HEK293 (cell line): ENCODE measurements at regions not wholly inside any gene's neighbourhood (a gene's known extent, or its start where the extent isn't known, plus 50 kb on each side); places are given as distances from the start of the nearest gene placed in this dataset.

Experiments used
- CTCF ChIA-PET: fragments of 350-600 bp; formaldehyde crosslinking; extraction: SDS; loops from one replicate; lab custom pipeline; 2021; ENCODE audit warnings: antibody characterized with exemption; lab: Yijun Ruan, JAX
- POLR2A ChIA-PET: fragments of 300-600 bp; formaldehyde crosslinking; extraction: SDS; loops from one replicate; lab custom pipeline; 2020; ENCODE audit warnings: antibody characterized with exemption, inconsistent platforms; lab: Yijun Ruan, JAX
- H3K27ac ChIP-seq: fragments of 200-500 bp; sonication (Bioruptor generic); 2 replicates; pipeline ENCODE4 v1.5.1; 2014; ENCODE audit warnings: low read depth, low read length, control low read depth, inconsistent platforms; ENCODE audit errors: extremely low read depth
- H3K36me3 ChIP-seq, 2 experiments: fragments of 200-500 bp in 1 of 2; sonication (Bioruptor generic) in 1 of 2; 1 replicate in 1 of 2; 2 replicates in 1 of 2; pipeline ENCODE4 v1.5.1; 2014 to 2017; ENCODE audit warnings: inconsistent platforms in 2 of 2, low read length in 2 of 2; ENCODE audit not compliant: control insufficient read depth in 2 of 2, insufficient read depth in 1 of 2
- H3K4me1 ChIP-seq: fragments of 200-500 bp; sonication (Bioruptor generic); 2 replicates; pipeline ENCODE4 v1.5.1; 2014; ENCODE audit warnings: mild to moderate bottlenecking, low read length, inconsistent platforms; ENCODE audit not compliant: control insufficient read depth, insufficient read depth
- H3K4me3 ChIP-seq: 2 replicates; pipeline ENCODE4 v1.5.1; 2011; ENCODE audit warnings: low read depth, mild to moderate bottlenecking, control low read depth, low read length, moderate library complexity
- H3K9me3 ChIP-seq: fragments of 200-500 bp; sonication (Bioruptor generic); 2 replicates; pipeline ENCODE4 v1.5.1; 2014; ENCODE audit warnings: low read depth, low read length, inconsistent platforms; ENCODE audit not compliant: control insufficient read depth, insufficient read depth
- GLI4 ChIP-seq: fragments of 450-650 bp; formaldehyde crosslinking; IDR thresholded peaks from 2 replicates; pipeline ENCODE4 v1.5.1; 2016; ENCODE audit warnings: missing biosample characterization, missing genetic modification characterization
- KLF10 ChIP-seq: fragments of 450-650 bp; IDR thresholded peaks from 2 replicates; pipeline ENCODE4 v1.5.1; 2018; ENCODE audit warnings: missing biosample characterization, mild to moderate bottlenecking, missing genetic modification characterization
- KLF16 ChIP-seq: fragments of 450-650 bp; formaldehyde crosslinking; IDR thresholded peaks from 2 replicates; pipeline ENCODE4 v1.5.1; 2017; ENCODE audit warnings: missing biosample characterization, missing genetic modification characterization
- KLF9 ChIP-seq: fragments of 450-650 bp; formaldehyde crosslinking; IDR thresholded peaks from 2 replicates; pipeline ENCODE4 v1.5.1; 2016; ENCODE audit warnings: missing biosample characterization, missing genetic modification characterization, low read depth
- MEIS1 ChIP-seq: sonication (generic); formaldehyde crosslinking; IDR thresholded peaks from 2 replicates; pipeline ENCODE4 v1.8.1; 2022; ENCODE audit warnings: missing genetic modification reagents, mild to moderate bottlenecking, borderline replicate concordance
- OSR2 ChIP-seq: fragments of 450-650 bp; formaldehyde crosslinking; IDR thresholded peaks from 2 replicates; pipeline ENCODE4 v1.5.1; 2016; ENCODE audit warnings: missing biosample characterization, missing genetic modification characterization
- PRDM1 ChIP-seq: fragments of 450-650 bp; formaldehyde crosslinking; IDR thresholded peaks from 2 replicates; pipeline ENCODE4; 2016; ENCODE audit warnings: missing biosample characterization, missing genetic modification characterization
- SALL2 ChIP-seq: fragments of 450-650 bp; formaldehyde crosslinking; IDR thresholded peaks from 2 replicates; pipeline ENCODE4 v1.5.0; 2017; ENCODE audit warnings: missing biosample characterization, mild to moderate bottlenecking, missing genetic modification characterization, borderline replicate concordance
- SCRT1 ChIP-seq: fragments of 450-650 bp; formaldehyde crosslinking; IDR thresholded peaks from 2 replicates; pipeline ENCODE4 v1.5.1; 2016; ENCODE audit warnings: missing biosample characterization, missing genetic modification characterization, borderline replicate concordance
- SETDB1 ChIP-seq: IDR thresholded peaks from one replicate; pipeline ENCODE4 v1.6.1; 2017; ENCODE audit warnings: mild to moderate bottlenecking, low read length, moderate library complexity, mixed read lengths; ENCODE audit not compliant: insufficient read length
- WT1 ChIP-seq: fragments of 450-650 bp; formaldehyde crosslinking; IDR thresholded peaks from 2 replicates; pipeline ENCODE4 v1.5.1; 2016; ENCODE audit warnings: missing biosample characterization, missing genetic modification characterization
- ZFP41 ChIP-seq: fragments of 450-650 bp; formaldehyde crosslinking; IDR thresholded peaks from 2 replicates; pipeline ENCODE4 v1.5.1; 2016; ENCODE audit warnings: missing biosample characterization, missing genetic modification characterization, borderline replicate concordance
- ZNF10 ChIP-seq: fragments of 450-650 bp; formaldehyde crosslinking; IDR thresholded peaks from 2 replicates; pipeline ENCODE4 v1.5.1; 2017; ENCODE audit warnings: missing biosample characterization, missing genetic modification characterization
- ZNF174 ChIP-seq: fragments of 450-650 bp; formaldehyde crosslinking; IDR thresholded peaks from 2 replicates; pipeline ENCODE4 v1.5.0; 2017; ENCODE audit warnings: missing biosample characterization, mild to moderate bottlenecking, missing genetic modification characterization
- ZNF24 ChIP-seq: fragments of 450-650 bp; formaldehyde crosslinking; IDR thresholded peaks from 2 replicates; pipeline ENCODE4 v1.5.1; 2016; ENCODE audit warnings: missing biosample characterization, missing genetic modification characterization
- ZNF292 ChIP-seq: fragments of 450-650 bp; formaldehyde crosslinking; IDR thresholded peaks from 2 replicates; pipeline ENCODE4 v1.5.1; 2016; ENCODE audit warnings: low read depth, missing biosample characterization, missing genetic modification characterization, borderline replicate concordance
- ZNF366 ChIP-seq: fragments of 450-650 bp; formaldehyde crosslinking; conservative IDR thresholded peaks from 2 replicates; pipeline ENCODE4 v1.5.1; 2016; ENCODE audit warnings: missing biosample characterization, missing genetic modification characterization
- ZNF426 ChIP-seq: fragments of 450-650 bp; formaldehyde crosslinking; IDR thresholded peaks from 2 replicates; pipeline ENCODE4 v1.5.1; 2017; ENCODE audit warnings: missing biosample characterization, missing genetic modification characterization, mild to moderate bottlenecking, inconsistent platforms, moderate library complexity
- ZNF433 ChIP-seq: fragments of 450-650 bp; formaldehyde crosslinking; IDR thresholded peaks from 2 replicates; pipeline ENCODE4 v1.5.1; 2016; ENCODE audit warnings: missing biosample characterization, missing genetic modification characterization, low read depth
- ZNF544 ChIP-seq: fragments of 450-650 bp; formaldehyde crosslinking; IDR thresholded peaks from 2 replicates; pipeline ENCODE4 v1.5.0; 2017; ENCODE audit warnings: missing biosample characterization, missing genetic modification characterization
- TF ChIP-seq, protein P1 (sequence below): fragments of 450-650 bp; formaldehyde crosslinking; IDR thresholded peaks from 2 replicates; pipeline ENCODE4 v1.5.1; 2017; ENCODE audit warnings: missing biosample characterization, missing genetic modification characterization
- TF ChIP-seq, protein P2 (sequence below): fragments of 450-650 bp; formaldehyde crosslinking; IDR thresholded peaks from 2 replicates; pipeline ENCODE4 v1.5.1; 2016; ENCODE audit warnings: missing biosample characterization, missing genetic modification characterization, borderline replicate concordance
- TF ChIP-seq, protein P3 (sequence below): fragments of 450-650 bp; formaldehyde crosslinking; IDR thresholded peaks from 2 replicates; pipeline ENCODE4 v1.5.1; 2016; ENCODE audit warnings: missing biosample characterization, missing genetic modification characterization
- TF ChIP-seq, protein P4 (sequence below): fragments of 450-650 bp; formaldehyde crosslinking; IDR thresholded peaks from 2 replicates; pipeline ENCODE4 v1.5.1; 2016; ENCODE audit warnings: missing biosample characterization, missing genetic modification characterization
- TF ChIP-seq, protein P5 (sequence below): fragments of 450-650 bp; formaldehyde crosslinking; IDR thresholded peaks from 2 replicates; pipeline ENCODE4 v1.5.1; 2016; ENCODE audit warnings: missing biosample characterization, missing genetic modification characterization

DNA sequence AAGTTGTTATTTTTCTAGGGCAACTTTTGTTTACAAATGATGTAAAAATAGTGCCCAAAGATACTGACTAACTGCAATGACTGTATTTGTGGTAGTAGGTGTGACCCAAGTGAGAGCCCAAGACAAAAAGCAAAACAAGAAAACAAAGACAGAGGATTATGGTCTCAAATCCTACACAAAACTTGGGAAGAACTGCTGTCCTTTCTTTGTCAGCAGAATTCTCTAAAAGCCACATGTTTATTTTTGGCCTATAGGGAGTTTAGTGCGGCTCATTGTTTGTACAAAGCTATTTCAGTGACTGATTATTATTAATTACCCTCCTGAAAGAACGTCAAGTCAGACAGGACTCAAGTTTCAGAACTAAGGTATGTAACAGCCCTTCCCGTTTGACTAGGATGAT is 509.2 kb upstream of the SLC35B3 start (continued):
- TF ChIP-seq SALL2 (tag by site-specific recombination) (no peak), KLF10 (tag by site-specific recombination) (no peak), ZFP41 (tag by site-specific recombination) (no peak), OSR2 (no peak), KLF16 (tag by site-specific recombination) (no peak), ZNF544 (no peak), WT1 (tag by site-specific recombination) (peak; percentile 43; the same call in 1 of the 2 replicates), ZNF426 (tag by site-specific recombination) (no peak), ZNF433 (tag by site-specific recombination) (no peak), KLF9 (tag by site-specific recombination) (no peak), MEIS1 (CRISPR knock-in tag) (peak; percentile 82; the same call in 1 of the 2 replicates), ZNF366 (tag by site-specific recombination) (peak; percentile 26; the same call in 1 of the 2 replicates)
- TF ChIP-seq, protein P1, sequence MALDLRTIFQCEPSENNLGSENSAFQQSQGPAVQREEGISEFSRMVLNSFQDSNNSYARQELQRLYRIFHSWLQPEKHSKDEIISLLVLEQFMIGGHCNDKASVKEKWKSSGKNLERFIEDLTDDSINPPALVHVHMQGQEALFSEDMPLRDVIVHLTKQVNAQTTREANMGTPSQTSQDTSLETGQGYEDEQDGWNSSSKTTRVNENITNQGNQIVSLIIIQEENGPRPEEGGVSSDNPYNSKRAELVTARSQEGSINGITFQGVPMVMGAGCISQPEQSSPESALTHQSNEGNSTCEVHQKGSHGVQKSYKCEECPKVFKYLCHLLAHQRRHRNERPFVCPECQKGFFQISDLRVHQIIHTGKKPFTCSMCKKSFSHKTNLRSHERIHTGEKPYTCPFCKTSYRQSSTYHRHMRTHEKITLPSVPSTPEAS (tag by site-specific recombination), result no peak
- TF ChIP-seq, protein P2, sequence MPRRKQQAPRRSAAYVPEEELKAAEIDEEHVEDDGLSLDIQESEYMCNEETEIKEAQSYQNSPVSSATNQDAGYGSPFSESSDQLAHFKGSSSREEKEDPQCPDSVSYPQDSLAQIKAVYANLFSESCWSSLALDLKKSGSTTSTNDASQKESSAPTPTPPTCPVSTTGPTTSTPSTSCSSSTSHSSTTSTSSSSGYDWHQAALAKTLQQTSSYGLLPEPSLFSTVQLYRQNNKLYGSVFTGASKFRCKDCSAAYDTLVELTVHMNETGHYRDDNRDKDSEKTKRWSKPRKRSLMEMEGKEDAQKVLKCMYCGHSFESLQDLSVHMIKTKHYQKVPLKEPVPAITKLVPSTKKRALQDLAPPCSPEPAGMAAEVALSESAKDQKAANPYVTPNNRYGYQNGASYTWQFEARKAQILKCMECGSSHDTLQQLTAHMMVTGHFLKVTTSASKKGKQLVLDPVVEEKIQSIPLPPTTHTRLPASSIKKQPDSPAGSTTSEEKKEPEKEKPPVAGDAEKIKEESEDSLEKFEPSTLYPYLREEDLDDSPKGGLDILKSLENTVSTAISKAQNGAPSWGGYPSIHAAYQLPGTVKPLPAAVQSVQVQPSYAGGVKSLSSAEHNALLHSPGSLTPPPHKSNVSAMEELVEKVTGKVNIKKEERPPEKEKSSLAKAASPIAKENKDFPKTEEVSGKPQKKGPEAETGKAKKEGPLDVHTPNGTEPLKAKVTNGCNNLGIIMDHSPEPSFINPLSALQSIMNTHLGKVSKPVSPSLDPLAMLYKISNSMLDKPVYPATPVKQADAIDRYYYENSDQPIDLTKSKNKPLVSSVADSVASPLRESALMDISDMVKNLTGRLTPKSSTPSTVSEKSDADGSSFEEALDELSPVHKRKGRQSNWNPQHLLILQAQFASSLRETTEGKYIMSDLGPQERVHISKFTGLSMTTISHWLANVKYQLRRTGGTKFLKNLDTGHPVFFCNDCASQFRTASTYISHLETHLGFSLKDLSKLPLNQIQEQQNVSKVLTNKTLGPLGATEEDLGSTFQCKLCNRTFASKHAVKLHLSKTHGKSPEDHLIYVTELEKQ (tag by site-specific recombination), result no peak
- TF ChIP-seq, protein P3, sequence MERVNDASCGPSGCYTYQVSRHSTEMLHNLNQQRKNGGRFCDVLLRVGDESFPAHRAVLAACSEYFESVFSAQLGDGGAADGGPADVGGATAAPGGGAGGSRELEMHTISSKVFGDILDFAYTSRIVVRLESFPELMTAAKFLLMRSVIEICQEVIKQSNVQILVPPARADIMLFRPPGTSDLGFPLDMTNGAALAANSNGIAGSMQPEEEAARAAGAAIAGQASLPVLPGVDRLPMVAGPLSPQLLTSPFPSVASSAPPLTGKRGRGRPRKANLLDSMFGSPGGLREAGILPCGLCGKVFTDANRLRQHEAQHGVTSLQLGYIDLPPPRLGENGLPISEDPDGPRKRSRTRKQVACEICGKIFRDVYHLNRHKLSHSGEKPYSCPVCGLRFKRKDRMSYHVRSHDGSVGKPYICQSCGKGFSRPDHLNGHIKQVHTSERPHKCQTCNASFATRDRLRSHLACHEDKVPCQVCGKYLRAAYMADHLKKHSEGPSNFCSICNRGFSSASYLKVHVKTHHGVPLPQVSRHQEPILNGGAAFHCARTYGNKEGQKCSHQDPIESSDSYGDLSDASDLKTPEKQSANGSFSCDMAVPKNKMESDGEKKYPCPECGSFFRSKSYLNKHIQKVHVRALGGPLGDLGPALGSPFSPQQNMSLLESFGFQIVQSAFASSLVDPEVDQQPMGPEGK (tag by site-specific recombination), result no peak

DNA sequence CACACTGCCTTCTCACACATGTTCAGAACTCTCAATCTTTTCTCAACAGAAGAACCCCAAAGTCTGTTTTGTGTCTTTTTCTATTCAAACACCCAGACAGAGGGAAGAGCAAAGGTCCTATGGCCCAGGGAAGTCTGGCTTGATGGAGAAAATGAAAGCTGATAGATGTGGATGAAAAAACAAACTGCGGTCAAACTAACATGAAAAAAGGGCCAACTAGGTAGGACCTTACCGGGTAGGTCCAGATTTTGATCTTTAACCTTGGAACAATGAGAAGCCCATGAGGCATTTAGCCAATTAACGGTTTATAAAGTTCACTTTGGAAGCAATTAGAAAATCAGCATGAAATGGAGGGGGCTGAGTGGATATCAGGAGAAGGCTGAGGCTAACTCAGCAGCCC is 507.7 kb upstream of the SLC35B3 start:
- ChIA-PET CTCF (interaction anchor here (1.2 to 1.6 kb wide), 2 partner anchors 10 to 1486 kb away, joined by 3 to 4 read pairs; no protein-coding TSS in a partner anchor), POLR2A (no interaction called here)
- peaks cover 27% of the 10 kb centered on the region for H3K4me1 ChIP-seq
- no peaks in the 10 kb centered on the region for H3K9me3 ChIP-seq
- no peak overlapping the region for H3K4me3 ChIP-seq
- H3K36me3 ChIP-seq, result no peaks in the 10 kb centered on the region
- no peak overlapping the region for H3K27ac ChIP-seq
- TF ChIP-seq ZNF174 (tag by site-specific recombination) (no peak), GLI4 (no peak), ZNF10 (tag by site-specific recombination) (no peak), SCRT1 (tag by site-specific recombination) (no peak), ZNF544 (no peak), ZNF24 (tag by site-specific recombination) (no peak), PRDM1 (no peak), ZNF292 (tag by site-specific recombination) (no peak), SETDB1 (no peak)
- TF ChIP-seq, protein P4, sequence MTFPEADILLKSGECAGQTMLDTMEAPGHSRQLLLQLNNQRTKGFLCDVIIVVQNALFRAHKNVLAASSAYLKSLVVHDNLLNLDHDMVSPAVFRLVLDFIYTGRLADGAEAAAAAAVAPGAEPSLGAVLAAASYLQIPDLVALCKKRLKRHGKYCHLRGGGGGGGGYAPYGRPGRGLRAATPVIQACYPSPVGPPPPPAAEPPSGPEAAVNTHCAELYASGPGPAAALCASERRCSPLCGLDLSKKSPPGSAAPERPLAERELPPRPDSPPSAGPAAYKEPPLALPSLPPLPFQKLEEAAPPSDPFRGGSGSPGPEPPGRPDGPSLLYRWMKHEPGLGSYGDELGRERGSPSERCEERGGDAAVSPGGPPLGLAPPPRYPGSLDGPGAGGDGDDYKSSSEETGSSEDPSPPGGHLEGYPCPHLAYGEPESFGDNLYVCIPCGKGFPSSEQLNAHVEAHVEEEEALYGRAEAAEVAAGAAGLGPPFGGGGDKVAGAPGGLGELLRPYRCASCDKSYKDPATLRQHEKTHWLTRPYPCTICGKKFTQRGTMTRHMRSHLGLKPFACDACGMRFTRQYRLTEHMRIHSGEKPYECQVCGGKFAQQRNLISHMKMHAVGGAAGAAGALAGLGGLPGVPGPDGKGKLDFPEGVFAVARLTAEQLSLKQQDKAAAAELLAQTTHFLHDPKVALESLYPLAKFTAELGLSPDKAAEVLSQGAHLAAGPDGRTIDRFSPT (tag by site-specific recombination), result no peak
- TF ChIP-seq, protein P5, sequence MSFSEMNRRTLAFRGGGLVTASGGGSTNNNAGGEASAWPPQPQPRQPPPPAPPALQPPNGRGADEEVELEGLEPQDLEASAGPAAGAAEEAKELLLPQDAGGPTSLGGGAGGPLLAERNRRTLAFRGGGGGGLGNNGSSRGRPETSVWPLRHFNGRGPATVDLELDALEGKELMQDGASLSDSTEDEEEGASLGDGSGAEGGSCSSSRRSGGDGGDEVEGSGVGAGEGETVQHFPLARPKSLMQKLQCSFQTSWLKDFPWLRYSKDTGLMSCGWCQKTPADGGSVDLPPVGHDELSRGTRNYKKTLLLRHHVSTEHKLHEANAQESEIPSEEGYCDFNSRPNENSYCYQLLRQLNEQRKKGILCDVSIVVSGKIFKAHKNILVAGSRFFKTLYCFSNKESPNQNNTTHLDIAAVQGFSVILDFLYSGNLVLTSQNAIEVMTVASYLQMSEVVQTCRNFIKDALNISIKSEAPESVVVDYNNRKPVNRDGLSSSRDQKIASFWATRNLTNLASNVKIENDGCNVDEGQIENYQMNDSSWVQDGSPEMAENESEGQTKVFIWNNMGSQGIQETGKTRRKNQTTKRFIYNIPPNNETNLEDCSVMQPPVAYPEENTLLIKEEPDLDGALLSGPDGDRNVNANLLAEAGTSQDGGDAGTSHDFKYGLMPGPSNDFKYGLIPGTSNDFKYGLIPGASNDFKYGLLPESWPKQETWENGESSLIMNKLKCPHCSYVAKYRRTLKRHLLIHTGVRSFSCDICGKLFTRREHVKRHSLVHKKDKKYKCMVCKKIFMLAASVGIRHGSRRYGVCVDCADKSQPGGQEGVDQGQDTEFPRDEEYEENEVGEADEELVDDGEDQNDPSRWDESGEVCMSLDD (tag by site-specific recombination), result no peak
